SJSA1 (cell line): ENCODE measurements at regions not wholly inside any gene's neighbourhood (a gene's known extent, or its start where the extent isn't known, plus 50 kb on each side); places are given as distances from the start of the nearest gene placed in this dataset.

Experiments used
- DNase-seq, 2 experiments: peaks; one replicate each; pipeline ENCODE4 v3.0.0-alpha.2; 2015 to 2020; ENCODE audit warnings: low spot score in 2 of 2, low read depth in 1 of 2
- H3K27ac ChIP-seq: fragments of 250-450 bp; sonication (Bioruptor Pico); 2 replicates; pipeline ENCODE4 v1.5.1; 2020; ENCODE audit warnings: mild to moderate bottlenecking, moderate library complexity
- H3K27me3 ChIP-seq: fragments of 250-450 bp; sonication (Bioruptor Pico); replicated peaks from 2 replicates; pipeline ENCODE4 v1.5.1; 2020; ENCODE audit warnings: mild to moderate bottlenecking, moderate library complexity
- H3K36me3 ChIP-seq: fragments of 250-450 bp; sonication (Bioruptor Pico); 2 replicates; pipeline ENCODE4 v1.5.1; 2020; ENCODE audit warnings: mild to moderate bottlenecking
- H3K4me1 ChIP-seq: fragments of 250-450 bp; sonication (Bioruptor Pico); replicated peaks from 2 replicates; pipeline ENCODE4 v1.6.1; 2021; ENCODE audit warnings: mild to moderate bottlenecking
- H3K4me3 ChIP-seq: fragments of 250-450 bp; sonication (Bioruptor Pico); 2 replicates; pipeline ENCODE4 v1.5.1; 2020; ENCODE audit warnings: mild to moderate bottlenecking
- H3K9me3 ChIP-seq: fragments of 250-450 bp; sonication (Bioruptor Pico); replicated peaks from 2 replicates; pipeline ENCODE4 v1.5.1; 2020; ENCODE audit warnings: mild to moderate bottlenecking

DNA sequence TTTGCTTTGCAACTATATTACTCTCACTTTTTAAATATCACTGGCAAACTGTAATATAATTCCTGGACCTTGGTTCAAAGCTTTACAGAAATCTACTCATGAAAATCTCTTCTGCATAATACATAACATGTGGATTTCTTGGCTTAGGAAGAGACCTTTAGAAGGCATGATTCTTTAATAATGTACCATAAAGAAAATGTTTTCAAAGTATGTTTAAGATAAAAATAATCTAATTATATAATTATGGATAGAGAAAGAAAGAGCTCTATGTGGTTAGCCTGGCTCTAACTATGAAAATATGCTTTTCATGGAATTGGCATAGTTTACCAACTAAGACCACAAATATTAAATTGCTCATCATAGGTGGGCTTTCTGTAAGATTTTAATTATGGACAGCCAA is 817.8 kb downstream of the TLE1 start:
- Histone ChIP-seq H3K27ac (no peak overlapping the region), H3K9me3 (0 out of 2 replicates have a peak, but pooled peaks cover under 1% of the 10 kb centered on the region), H3K27me3 (no peaks in the 10 kb centered on the region), H3K4me1 (peaks cover 9% of the 10 kb centered on the region), H3K4me3 (no peak overlapping the region), H3K36me3 (no peaks in the 10 kb centered on the region)
- no peak for DNase-seq

DNA sequence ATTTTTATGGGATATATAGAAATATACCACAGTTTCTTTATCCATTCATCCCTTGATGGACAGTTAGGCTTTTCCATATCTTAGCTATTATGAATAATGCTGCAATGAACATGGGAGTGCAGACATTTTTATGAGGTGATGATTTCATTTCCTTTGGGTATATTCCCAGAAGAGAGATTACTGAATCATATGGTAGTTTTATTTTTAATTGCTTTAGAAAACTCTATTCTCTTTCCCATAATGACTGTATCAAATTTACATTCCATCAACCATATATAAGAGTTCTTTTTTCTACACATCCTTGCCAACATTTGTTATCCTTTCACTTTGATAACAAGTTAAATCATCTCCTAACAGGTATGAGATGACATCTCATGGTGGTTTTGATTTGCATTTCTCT is 821.6 kb downstream of the TLE1 start:
- DNase-seq: no peak
- H3K9me3 ChIP-seq: peaks cover 8% of the 10 kb centered on the region; the same call in 1 of the 2 replicates
- no peaks in the 10 kb centered on the region for H3K27me3 ChIP-seq
- no peaks in the 10 kb centered on the region for H3K36me3 ChIP-seq
- H3K27ac ChIP-seq: no peak overlapping the region
- no peaks in the 10 kb centered on the region for H3K4me1 ChIP-seq
- no peak overlapping the region for H3K4me3 ChIP-seq

DNA sequence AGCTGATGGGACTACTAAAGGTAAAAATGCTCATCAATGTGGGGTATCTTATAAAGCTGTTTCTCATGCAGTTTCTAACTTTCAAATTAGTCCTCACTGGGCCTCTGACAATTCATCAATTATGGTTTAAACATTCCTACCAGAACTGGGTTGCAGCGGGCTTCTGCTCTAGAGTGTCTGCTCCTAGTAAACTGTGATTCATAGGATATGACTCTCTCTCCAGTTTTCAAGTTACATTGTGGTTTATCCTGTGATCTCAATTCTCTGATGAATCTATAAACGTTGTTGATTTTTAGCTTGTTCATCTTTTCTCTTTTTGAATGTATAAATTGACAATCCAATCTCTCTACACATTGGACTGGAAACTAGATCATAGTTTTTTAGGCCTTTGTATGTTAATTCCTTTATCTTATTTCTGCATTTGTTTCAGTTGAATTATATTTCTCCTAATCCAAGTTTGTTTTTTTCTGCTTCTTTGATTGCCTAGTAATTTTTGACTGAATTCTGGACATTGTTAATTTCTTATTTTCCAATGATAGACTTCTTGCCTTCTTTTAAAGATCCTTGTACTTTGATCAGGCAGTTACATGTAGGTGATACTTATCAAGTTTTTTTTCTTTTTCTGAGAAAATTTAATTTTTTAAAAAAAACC is 822.6 kb downstream of the TLE1 start:
- Histone ChIP-seq H3K4me1 (no peaks in the 10 kb centered on the region), H3K4me3 (no peak overlapping the region), H3K9me3 (peaks cover 8% of the 10 kb centered on the region; the same call in 1 of the 2 replicates), H3K27ac (no peak overlapping the region), H3K27me3 (no peaks in the 10 kb centered on the region), H3K36me3 (no peaks in the 10 kb centered on the region)
- DNase-seq: no peak

GRCh38 chr9:80866121-80866520 is 823.2 kb downstream of the TLE1 start:
- Histone ChIP-seq H3K4me3 (no peak overlapping the region), H3K36me3 (no peaks in the 10 kb centered on the region), H3K4me1 (no peaks in the 10 kb centered on the region), H3K27ac (no peak overlapping the region), H3K9me3 (peaks cover 8% of the 10 kb centered on the region; the same call in 1 of the 2 replicates), H3K27me3 (no peaks in the 10 kb centered on the region)
- DNase-seq: no peak

DNA sequence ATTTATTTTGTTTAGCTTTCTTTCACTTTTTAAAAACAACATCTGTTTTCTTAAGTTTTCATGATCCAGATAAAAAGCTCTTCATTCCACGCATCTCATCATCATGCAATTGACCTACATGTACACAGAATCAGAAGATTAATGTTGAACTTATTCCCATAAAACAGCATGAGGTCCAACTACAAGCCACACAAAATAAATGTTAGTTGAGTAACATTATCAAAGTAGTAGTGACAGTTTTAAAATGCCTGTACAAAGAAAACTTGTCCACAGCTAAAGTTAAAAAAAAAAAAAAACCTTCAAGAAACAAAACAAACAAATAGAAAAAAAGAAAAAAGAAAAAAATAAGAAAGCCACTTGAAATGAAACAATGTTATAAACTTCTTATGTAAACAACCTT is 846.3 kb downstream of the TLE1 start:
- no peaks in the 10 kb centered on the region for H3K9me3 ChIP-seq
- H3K27me3 ChIP-seq: no peaks in the 10 kb centered on the region
- H3K36me3 ChIP-seq: no peaks in the 10 kb centered on the region
- H3K4me1 ChIP-seq: no peaks in the 10 kb centered on the region
- DNase-seq: no peak
- H3K27ac ChIP-seq: no peak overlapping the region
- H3K4me3 ChIP-seq: no peak overlapping the region

DNA sequence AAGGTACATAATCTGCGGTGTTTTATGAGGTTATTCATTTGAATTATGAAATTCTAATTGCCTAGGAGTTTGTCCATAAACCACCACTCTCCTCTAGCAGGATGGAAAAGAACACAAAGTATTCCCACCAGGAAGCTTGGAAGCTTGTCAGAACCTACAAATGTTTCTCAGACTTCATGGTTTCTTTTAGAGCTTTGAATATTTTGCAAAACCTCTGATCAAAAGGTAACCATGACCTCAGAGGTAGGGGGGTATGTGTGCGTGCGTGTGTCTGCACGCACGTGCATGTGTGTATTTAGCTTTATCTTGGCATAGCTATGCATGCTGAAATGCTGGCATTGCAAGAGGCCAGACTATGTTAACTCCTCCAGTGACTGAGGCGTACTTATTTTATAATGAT is 847.0 kb downstream of the TLE1 start:
- no peak overlapping the region for H3K27ac ChIP-seq
- H3K4me1 ChIP-seq: no peaks in the 10 kb centered on the region
- H3K9me3 ChIP-seq: no peaks in the 10 kb centered on the region
- H3K4me3 ChIP-seq: no peak overlapping the region
- no peaks in the 10 kb centered on the region for H3K27me3 ChIP-seq
- no peak for DNase-seq
- H3K36me3 ChIP-seq: no peaks in the 10 kb centered on the region

DNA sequence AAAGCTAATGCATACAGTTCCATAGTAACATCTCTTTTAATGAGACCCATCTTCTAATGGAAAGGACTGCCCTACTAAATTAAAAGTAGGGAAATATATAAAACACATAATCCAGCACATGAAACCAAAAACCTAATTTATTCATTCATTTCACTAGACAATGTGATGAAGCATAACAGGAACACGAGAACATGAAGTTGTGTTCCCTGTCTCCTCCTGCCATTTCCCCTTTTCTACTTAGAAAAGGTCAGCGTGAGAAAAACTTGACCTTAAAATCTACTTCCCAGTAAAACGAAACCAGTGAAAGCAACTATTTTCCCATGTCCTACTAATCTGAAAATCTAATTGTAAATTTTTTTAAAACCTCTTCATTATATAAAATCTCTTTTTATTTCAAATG is 847.5 kb downstream of the TLE1 start:
- H3K4me1 ChIP-seq: no peaks in the 10 kb centered on the region
- DNase-seq: no peak

GRCh38 chr9:80839821-80840675 is 849.3 kb downstream of the TLE1 start:
- no peak for DNase-seq
- H3K36me3 ChIP-seq: no peaks in the 10 kb centered on the region
- no peak overlapping the region for H3K27ac ChIP-seq
- no peak overlapping the region for H3K4me3 ChIP-seq
- no peaks in the 10 kb centered on the region for H3K4me1 ChIP-seq
- no peaks in the 10 kb centered on the region for H3K27me3 ChIP-seq
- no peaks in the 10 kb centered on the region for H3K9me3 ChIP-seq

More for the DNA sequence above, 847.5 kb downstream of the TLE1 start:
- Histone ChIP-seq H3K9me3 (no peaks in the 10 kb centered on the region), H3K4me3 (no peak overlapping the region), H3K36me3 (no peaks in the 10 kb centered on the region), H3K27me3 (no peaks in the 10 kb centered on the region), H3K27ac (no peak overlapping the region)

- DNase-seq: no peak
- Histone ChIP-seq H3K36me3 (no peaks in the 10 kb centered on the region), H3K4me3 (no peak overlapping the region), H3K27me3 (no peaks in the 10 kb centered on the region), H3K9me3 (no peaks in the 10 kb centered on the region), H3K4me1 (no peaks in the 10 kb centered on the region), H3K27ac (no peak overlapping the region)
Measured at GRCh38 chr9:80836013-80836412, 853.3 kb downstream of the TLE1 start.

- H3K27me3 ChIP-seq: no peaks in the 10 kb centered on the region
- H3K4me3 ChIP-seq: no peak overlapping the region
- no peaks in the 10 kb centered on the region for H3K4me1 ChIP-seq
- H3K36me3 ChIP-seq: no peaks in the 10 kb centered on the region
- no peaks in the 10 kb centered on the region for H3K9me3 ChIP-seq
- no peak overlapping the region for H3K27ac ChIP-seq
- no peak for DNase-seq
Measured at GRCh38 chr9:80831751-80832150, 857.6 kb downstream of the TLE1 start.

- no peaks in the 10 kb centered on the region for H3K4me1 ChIP-seq
- H3K27me3 ChIP-seq: no peaks in the 10 kb centered on the region
- no peaks in the 10 kb centered on the region for H3K36me3 ChIP-seq
- H3K4me3 ChIP-seq: no peak overlapping the region
- no peak overlapping the region for H3K27ac ChIP-seq
- no peak for DNase-seq
- no peaks in the 10 kb centered on the region for H3K9me3 ChIP-seq
Measured at GRCh38 chr9:80811656-80812055, 877.7 kb downstream of the TLE1 start.

- Histone ChIP-seq H3K27ac (no peak overlapping the region), H3K27me3 (no peaks in the 10 kb centered on the region), H3K9me3 (no peaks in the 10 kb centered on the region), H3K4me3 (no peak overlapping the region), H3K36me3 (no peaks in the 10 kb centered on the region), H3K4me1 (no peaks in the 10 kb centered on the region)
- no peak for DNase-seq
Measured at GRCh38 chr9:80811003-80811402, 878.3 kb downstream of the TLE1 start.

DNA sequence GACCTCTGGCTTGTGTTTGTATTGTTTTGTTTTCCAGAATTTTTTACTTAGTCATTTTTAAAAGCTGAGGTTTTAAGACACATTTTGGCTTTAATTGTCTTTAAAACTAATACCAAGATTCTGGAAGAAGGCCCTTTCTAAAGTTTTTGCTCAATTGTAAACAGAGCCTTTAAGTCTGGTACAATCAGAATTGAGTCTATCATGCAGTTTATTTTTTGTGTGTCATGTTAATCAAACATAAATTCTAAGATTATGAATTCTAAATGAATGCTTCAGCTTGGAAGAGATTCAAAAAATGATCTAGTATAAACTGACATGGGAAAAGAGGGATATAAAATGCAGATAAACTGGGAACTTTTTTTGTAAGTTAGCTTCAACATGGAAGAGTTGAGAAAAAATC is 882.7 kb downstream of the TLE1 start:
- no peak for DNase-seq
- H3K9me3 ChIP-seq: no peaks in the 10 kb centered on the region

GRCh38 chr9:80804873-80805272 is 884.5 kb downstream of the TLE1 start:
- Histone ChIP-seq H3K9me3 (no peaks in the 10 kb centered on the region), H3K36me3 (no peaks in the 10 kb centered on the region), H3K4me3 (no peak overlapping the region), H3K27me3 (no peaks in the 10 kb centered on the region), H3K4me1 (no peaks in the 10 kb centered on the region), H3K27ac (no peak overlapping the region)
- no peak for DNase-seq

More for the DNA sequence above, 882.7 kb downstream of the TLE1 start:
- Histone ChIP-seq H3K4me3 (no peak overlapping the region), H3K27me3 (no peaks in the 10 kb centered on the region), H3K27ac (no peak overlapping the region), H3K36me3 (no peaks in the 10 kb centered on the region), H3K4me1 (no peaks in the 10 kb centered on the region)
